Prostate gland (tissue), 2 donors: ENCODE measurements at regions not wholly inside any gene's neighbourhood (a gene's known extent, or its start where the extent isn't known, plus 50 kb on each side); places are given as distances from the start of the nearest gene placed in this dataset.

ENCODE experiments used
- POLR2A ChIP-seq: fragments of 450-650 bp; IDR thresholded peaks from one replicate; pipeline ENCODE4 v1.6.1; 2016; ENCODE audit warnings: antibody characterized with exemption, mild to moderate bottlenecking
- POLR2AphosphoS5 ChIP-seq: sonication (generic); formaldehyde crosslinking; IDR thresholded peaks from one replicate; pipeline ENCODE4 v1.6.1; 2017; ENCODE audit warnings: antibody characterized with exemption
- TF ChIP-seq, protein P1 (sequence below), 4 experiments: fragments of 200-600 bp in 2 of 4; fragments of 450-650 bp in 2 of 4; sonication (generic) in 2 of 4; IDR thresholded peaks; 1 replicate in 3 of 4; 2 replicates in 1 of 4; pipeline ENCODE4 v1.5.1; 2016 to 2019; ENCODE audit warnings: antibody characterized with exemption in 4 of 4, mild to moderate bottlenecking in 2 of 4, moderate library complexity in 2 of 4

DNA sequence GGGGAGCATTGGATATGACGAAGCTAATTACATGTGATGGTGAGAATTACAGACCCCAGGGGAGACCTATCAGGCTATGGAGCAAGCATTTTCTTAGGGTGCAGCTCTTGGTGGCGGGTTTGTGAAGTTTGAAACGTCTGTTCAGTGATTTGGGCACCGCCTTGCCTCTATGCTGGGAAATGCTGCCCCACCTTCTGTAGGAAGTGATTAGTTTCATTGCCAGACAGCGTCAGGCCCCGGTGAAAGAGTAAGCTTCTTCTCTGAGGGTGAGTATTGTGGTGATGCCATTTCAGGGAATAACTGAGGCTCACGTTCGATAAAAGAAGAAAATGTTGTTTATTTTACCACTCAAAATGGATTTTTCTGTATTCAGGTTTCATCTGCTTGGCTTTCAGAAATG is 186.2 kb upstream of the CDH2 start:
- TF ChIP-seq, protein P1, sequence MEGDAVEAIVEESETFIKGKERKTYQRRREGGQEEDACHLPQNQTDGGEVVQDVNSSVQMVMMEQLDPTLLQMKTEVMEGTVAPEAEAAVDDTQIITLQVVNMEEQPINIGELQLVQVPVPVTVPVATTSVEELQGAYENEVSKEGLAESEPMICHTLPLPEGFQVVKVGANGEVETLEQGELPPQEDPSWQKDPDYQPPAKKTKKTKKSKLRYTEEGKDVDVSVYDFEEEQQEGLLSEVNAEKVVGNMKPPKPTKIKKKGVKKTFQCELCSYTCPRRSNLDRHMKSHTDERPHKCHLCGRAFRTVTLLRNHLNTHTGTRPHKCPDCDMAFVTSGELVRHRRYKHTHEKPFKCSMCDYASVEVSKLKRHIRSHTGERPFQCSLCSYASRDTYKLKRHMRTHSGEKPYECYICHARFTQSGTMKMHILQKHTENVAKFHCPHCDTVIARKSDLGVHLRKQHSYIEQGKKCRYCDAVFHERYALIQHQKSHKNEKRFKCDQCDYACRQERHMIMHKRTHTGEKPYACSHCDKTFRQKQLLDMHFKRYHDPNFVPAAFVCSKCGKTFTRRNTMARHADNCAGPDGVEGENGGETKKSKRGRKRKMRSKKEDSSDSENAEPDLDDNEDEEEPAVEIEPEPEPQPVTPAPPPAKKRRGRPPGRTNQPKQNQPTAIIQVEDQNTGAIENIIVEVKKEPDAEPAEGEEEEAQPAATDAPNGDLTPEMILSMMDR (IDR thresholded peaks at IDR 0.05) = no peak
- TF ChIP-seq POLR2A (no peak), POLR2AphosphoS5 (no peak)
